Left ventricle myocardium inferior (tissue), 1 donor: ENCODE measurements at regions not wholly inside any gene's neighbourhood (a gene's known extent, or its start where the extent isn't known, plus 50 kb on each side); places are given as distances from the start of the nearest gene placed in this dataset.
A peak's percentile ranks its signal among the peaks of the same experiment; 100 is the strongest.

Source experiments
- DNase-seq: peaks from one replicate; pipeline ENCODE4 v3.0.0-alpha.2; 2020
- H3K27ac ChIP-seq: fragments of 200-600 bp; replicated peaks from 2 replicates; pipeline ENCODE4 v1.8.0; 2021
- H3K27me3 ChIP-seq: fragments of 200-600 bp; 2 replicates; pipeline ENCODE4 v1.8.0; 2021; ENCODE audit warnings: low read depth
- H3K36me3 ChIP-seq: fragments of 200-600 bp; 2 replicates; pipeline ENCODE4 v1.8.0; 2021
- H3K4me1 ChIP-seq: fragments of 200-600 bp; 2 replicates; pipeline ENCODE4 v1.8.0; 2021
- H3K4me3 ChIP-seq: fragments of 200-600 bp; 2 replicates; pipeline ENCODE4 v1.8.0; 2021; ENCODE audit warnings: mild to moderate bottlenecking, moderate library complexity
- H3K9me3 ChIP-seq: fragments of 200-600 bp; replicated peaks from 2 replicates; pipeline ENCODE4 v1.8.0; 2021
- intact Hi-C: fragments of 100-400 bp; cut with micrococcal nuclease; formaldehyde crosslinking; loops from one replicate; pipeline ENCODE4 v1.11.0; 2022
- TF ChIP-seq, protein P1 (sequence below): fragments of 200-600 bp; IDR thresholded peaks from 2 replicates; pipeline ENCODE4 v1.8.0; 2021; ENCODE audit warnings: antibody characterized with exemption, mild to moderate bottlenecking, borderline replicate concordance
- donor health status: DM: no; HTN: yes; CAD: no; lungs with severe emphysema.

- peak overlapping the region; percentile 88 for H3K27ac ChIP-seq
- peaks cover 47% of the 10 kb centered on the region for H3K4me1 ChIP-seq
- DNase-seq = peak; percentile 80
- peak overlapping the region; percentile 24 for H3K4me3 ChIP-seq
- no peaks in the 10 kb centered on the region for H3K27me3 ChIP-seq
- intact Hi-C loops = no loop called here
- TF ChIP-seq, protein P1, sequence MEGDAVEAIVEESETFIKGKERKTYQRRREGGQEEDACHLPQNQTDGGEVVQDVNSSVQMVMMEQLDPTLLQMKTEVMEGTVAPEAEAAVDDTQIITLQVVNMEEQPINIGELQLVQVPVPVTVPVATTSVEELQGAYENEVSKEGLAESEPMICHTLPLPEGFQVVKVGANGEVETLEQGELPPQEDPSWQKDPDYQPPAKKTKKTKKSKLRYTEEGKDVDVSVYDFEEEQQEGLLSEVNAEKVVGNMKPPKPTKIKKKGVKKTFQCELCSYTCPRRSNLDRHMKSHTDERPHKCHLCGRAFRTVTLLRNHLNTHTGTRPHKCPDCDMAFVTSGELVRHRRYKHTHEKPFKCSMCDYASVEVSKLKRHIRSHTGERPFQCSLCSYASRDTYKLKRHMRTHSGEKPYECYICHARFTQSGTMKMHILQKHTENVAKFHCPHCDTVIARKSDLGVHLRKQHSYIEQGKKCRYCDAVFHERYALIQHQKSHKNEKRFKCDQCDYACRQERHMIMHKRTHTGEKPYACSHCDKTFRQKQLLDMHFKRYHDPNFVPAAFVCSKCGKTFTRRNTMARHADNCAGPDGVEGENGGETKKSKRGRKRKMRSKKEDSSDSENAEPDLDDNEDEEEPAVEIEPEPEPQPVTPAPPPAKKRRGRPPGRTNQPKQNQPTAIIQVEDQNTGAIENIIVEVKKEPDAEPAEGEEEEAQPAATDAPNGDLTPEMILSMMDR = no peak
- H3K36me3 ChIP-seq = no peaks in the 10 kb centered on the region
- H3K9me3 ChIP-seq = peaks cover 10% of the 10 kb centered on the region
These were observed 253.1 kb upstream of the IRF2BP2 start for GRCh38 chr1:234862944-234863515.

DNA sequence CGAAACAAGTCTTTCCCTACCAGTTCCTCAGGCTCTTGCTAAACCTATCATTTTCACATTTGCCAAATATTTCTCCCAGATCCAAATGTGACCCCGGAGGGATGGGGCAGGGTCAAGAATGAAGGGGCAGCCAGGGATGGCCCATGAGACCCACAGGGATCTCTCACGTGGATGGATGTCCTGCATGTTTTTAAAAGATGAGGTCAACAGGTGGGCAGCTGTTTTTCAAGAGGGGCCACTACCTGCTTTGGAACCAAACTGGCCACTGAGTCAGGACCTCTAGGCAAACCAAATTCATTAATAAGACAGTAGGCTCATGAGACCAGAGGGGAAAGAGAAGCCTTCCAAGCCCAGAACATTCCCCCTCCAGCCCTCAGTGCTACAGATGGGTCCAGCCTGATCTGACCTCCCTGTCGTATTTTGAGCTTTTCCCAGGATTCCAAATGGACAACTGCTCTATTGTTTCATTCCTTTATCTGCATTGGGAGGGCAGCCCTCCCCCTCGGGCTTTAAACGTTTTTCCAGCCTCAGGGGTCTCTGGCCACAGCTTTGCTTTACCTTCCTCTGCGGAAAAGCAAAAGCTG lies 252.5 kb upstream of the IRF2BP2 start:
- DNase-seq = no peak
- peak overlapping the region; percentile 88 for H3K27ac ChIP-seq
- no peaks in the 10 kb centered on the region for H3K36me3 ChIP-seq
- peak overlapping the region; percentile 24 for H3K4me3 ChIP-seq
- intact Hi-C loops = no loop called here
- H3K4me1 ChIP-seq = peaks cover 42% of the 10 kb centered on the region
- H3K9me3 ChIP-seq = peaks cover 10% of the 10 kb centered on the region
- H3K27me3 ChIP-seq = no peaks in the 10 kb centered on the region
- TF ChIP-seq, protein P1 = no peak

GRCh38 chr1:234861761-234862160 lies 251.8 kb upstream of the IRF2BP2 start:
- TF ChIP-seq, protein P1 = no peak
- Histone ChIP-seq H3K9me3 (peaks cover 10% of the 10 kb centered on the region), H3K36me3 (no peaks in the 10 kb centered on the region), H3K4me1 (peaks cover 40% of the 10 kb centered on the region), H3K27ac (peak overlapping the region; percentile 88), H3K4me3 (no peak overlapping the region), H3K27me3 (no peaks in the 10 kb centered on the region)
- intact Hi-C loops = no loop called here
- DNase-seq = no peak

DNA sequence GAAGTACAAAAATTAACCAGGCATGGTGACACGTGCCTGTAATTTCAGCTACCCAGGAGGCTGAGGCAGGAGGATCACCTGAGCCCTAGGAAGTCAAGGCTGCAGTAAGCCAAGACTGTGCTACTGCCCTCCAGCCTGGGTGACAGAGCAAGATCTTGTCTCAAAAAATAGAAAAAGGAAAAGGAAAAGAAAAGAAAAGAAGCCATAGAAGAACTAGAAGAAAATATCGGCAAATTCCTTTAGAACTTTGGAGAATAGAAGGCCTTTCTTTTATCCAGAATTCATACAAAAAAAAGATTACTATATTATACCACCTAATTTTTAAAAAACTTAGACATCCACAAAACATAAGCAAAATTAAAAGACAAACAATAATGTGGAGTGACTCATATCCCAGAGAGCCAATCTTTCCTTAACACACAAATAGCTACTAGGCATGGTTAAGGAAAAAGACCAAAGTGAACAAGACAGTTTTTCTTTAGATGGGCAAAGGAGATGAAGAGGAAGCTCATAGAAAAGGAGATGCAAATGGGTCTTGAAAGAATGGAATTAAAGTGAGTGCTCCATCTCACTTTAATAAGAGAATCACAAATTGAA lies 251.1 kb upstream of the IRF2BP2 start:
- Histone ChIP-seq H3K36me3 (no peaks in the 10 kb centered on the region), H3K27me3 (no peaks in the 10 kb centered on the region), H3K27ac (no peak overlapping the region), H3K4me3 (no peak overlapping the region), H3K9me3 (peaks cover 10% of the 10 kb centered on the region), H3K4me1 (peaks cover 33% of the 10 kb centered on the region)
- no peak for DNase-seq
- TF ChIP-seq, protein P1 = no peak
- intact Hi-C loops = no loop called here

DNA sequence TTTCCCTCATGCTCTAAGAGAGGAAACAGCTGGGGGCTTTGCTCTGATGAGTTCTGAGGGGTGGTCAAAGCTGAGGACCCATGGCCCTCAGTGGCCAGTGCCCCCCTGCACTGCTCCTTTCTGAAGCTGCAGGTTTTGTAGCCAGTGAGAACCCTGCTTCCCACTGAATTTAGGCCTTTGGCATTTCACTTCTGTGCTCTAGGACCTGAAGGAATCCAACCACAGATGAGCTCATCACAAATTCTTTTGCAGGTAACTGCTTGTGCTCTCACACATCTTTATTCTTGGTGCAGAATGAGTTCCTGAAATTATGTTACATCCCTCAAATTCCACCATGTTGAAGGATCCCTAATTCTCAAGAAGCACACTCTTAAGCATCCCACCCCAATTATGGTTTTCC lies 248.7 kb upstream of the IRF2BP2 start:
- Histone ChIP-seq H3K4me1 (peaks cover 21% of the 10 kb centered on the region), H3K4me3 (no peak overlapping the region), H3K27me3 (no peaks in the 10 kb centered on the region), H3K36me3 (no peaks in the 10 kb centered on the region), H3K9me3 (peaks cover 10% of the 10 kb centered on the region), H3K27ac (no peak overlapping the region)
- no peak for DNase-seq
- intact Hi-C loops = no loop called here
- TF ChIP-seq, protein P1 = no peak
